HCT116 (cell line): ENCODE measurements at regions not wholly inside any gene's neighbourhood (a gene's known extent, or its start where the extent isn't known, plus 50 kb on each side); places are given as distances from the start of the nearest gene placed in this dataset.

ENCODE experiments used
- ELF1 ChIP-seq: IDR thresholded peaks from 2 replicates; pipeline ENCODE4 v1.6.1; 2012; ENCODE audit warnings: low read depth, borderline replicate concordance
- EZH2 ChIP-seq: fragments of 200-600 bp; sonication (generic); IDR thresholded peaks from 2 replicates; pipeline ENCODE4 v1.6.1; 2017; ENCODE audit warnings: antibody characterized with exemption, mixed run types
- EZH2phosphoT487 ChIP-seq: fragments of 200-600 bp; IDR thresholded peaks from 2 replicates; pipeline ENCODE4 v1.6.1; 2018; ENCODE audit warnings: antibody characterized with exemption, borderline replicate concordance
- FOSL1 ChIP-seq: IDR thresholded peaks from 2 replicates; pipeline ENCODE4 v1.6.1; 2012; ENCODE audit warnings: low read depth
- MAX ChIP-seq: IDR thresholded peaks from 2 replicates; pipeline ENCODE4 v1.6.1; 2012
- POLR2A ChIP-seq: IDR thresholded peaks from 2 replicates; pipeline ENCODE4 v1.7.0; 2011; ENCODE audit warnings: borderline replicate concordance; ENCODE audit not compliant: insufficient read depth, insufficient read length; ENCODE audit errors: extremely low read depth
- SP1 ChIP-seq: IDR thresholded peaks from 2 replicates; pipeline ENCODE4 v1.6.1; 2012; ENCODE audit warnings: low read depth
- TF ChIP-seq, protein P1 (sequence below), 3 experiments: fragments of 200-600 bp in 1 of 3; sonication (generic) in 1 of 3; IDR thresholded peaks in 2 of 3; conservative IDR thresholded peaks in 1 of 3; 2 replicates each; pipeline ENCODE4 v1.5.1; 2012 to 2017; ENCODE audit warnings: low read depth in 2 of 3, low read length in 2 of 3, antibody characterized with exemption in 1 of 3, borderline replicate concordance in 1 of 3, control low read depth in 1 of 3, mild to moderate bottlenecking in 1 of 3, mixed read lengths in 1 of 3, mixed run types in 1 of 3, moderate library complexity in 1 of 3; ENCODE audit not compliant: insufficient read depth in 1 of 3

DNA sequence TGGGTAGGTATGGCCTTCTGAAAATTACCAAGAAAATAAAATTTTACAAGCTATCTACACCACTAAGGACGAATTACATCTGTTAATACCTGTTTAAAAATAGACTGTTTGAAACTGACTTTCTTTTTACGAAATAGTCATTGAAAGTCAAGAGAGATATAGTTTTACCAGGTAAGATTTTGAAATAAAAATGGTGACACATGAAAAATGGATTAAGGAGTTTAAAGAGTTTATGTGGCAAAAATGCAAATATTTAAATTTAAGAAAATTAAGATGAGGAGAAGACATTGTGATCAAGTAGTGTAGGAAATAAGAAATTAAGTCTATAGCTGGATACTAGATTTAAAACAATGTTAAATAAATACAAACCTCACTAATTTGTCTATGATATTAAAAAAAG, 271.5 kb downstream of the TRIB2 start:
- TF ChIP-seq FOSL1: no peak
- TF ChIP-seq, protein P1, sequence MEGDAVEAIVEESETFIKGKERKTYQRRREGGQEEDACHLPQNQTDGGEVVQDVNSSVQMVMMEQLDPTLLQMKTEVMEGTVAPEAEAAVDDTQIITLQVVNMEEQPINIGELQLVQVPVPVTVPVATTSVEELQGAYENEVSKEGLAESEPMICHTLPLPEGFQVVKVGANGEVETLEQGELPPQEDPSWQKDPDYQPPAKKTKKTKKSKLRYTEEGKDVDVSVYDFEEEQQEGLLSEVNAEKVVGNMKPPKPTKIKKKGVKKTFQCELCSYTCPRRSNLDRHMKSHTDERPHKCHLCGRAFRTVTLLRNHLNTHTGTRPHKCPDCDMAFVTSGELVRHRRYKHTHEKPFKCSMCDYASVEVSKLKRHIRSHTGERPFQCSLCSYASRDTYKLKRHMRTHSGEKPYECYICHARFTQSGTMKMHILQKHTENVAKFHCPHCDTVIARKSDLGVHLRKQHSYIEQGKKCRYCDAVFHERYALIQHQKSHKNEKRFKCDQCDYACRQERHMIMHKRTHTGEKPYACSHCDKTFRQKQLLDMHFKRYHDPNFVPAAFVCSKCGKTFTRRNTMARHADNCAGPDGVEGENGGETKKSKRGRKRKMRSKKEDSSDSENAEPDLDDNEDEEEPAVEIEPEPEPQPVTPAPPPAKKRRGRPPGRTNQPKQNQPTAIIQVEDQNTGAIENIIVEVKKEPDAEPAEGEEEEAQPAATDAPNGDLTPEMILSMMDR (IDR thresholded peaks at IDR 0.05 in 2 of 3, conservative IDR thresholded peaks at IDR 0.05 in 1 of 3; ENCODE audit: borderline replicate concordance in 1 of 3, insufficient read depth in 1 of 3, low read depth in 2 of 3, low read length in 2 of 3): no peak
- TF ChIP-seq MAX: no peak
- TF ChIP-seq EZH2phosphoT487: no peak
- no peak for TF ChIP-seq SP1
- TF ChIP-seq POLR2A: no peak
- TF ChIP-seq EZH2: no peak
- no peak for TF ChIP-seq ELF1
